HG02973 (cell line): ENCODE measurements at regions not wholly inside any gene's neighbourhood (a gene's known extent, or its start where the extent isn't known, plus 50 kb on each side); places are given as distances from the start of the nearest gene placed in this dataset.

ENCODE experiments used
- ATAC-seq: cut with Tn5 transposase; IDR thresholded peaks from one replicate; pipeline ENCODE4 v1.9.1; 2021; ENCODE audit warnings: moderate library complexity; ENCODE audit not compliant: unreplicated experiment

DNA sequence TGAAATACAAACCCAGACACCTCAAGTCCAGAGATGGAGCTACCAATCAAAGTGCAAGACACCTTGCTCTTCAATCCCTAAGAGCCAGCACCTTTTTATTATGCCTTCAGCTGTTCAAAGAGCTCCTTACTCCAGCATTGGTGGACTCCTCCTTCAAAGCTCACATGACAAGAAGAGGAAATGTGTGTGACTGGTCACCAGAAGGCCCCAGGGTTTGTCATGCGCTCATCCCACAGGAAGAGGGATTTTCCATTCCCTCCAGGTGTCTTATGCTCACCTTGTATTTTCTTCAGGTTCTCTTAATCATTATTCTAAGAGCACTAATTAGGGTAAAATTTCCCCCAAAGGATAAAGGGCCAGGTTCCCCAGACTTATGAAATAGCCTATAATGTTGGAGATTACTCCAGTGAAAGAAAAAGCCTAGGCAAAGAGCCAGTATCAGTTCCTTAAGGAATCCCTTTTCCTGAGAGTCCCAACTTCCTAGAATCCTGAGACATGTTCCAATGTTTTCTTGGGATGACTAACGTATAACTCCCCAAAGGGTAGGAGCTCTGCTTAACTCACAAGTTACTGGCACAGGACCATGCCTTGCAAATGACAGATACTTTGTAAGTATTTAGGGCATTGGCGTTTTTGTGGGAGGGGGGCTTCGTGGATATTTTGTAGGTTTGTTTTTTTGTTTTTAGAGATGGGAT is 56.9 kb upstream of the SOX9 start:
- ATAC-seq, result no peak

- no peak for ATAC-seq
Observed at GRCh38 chr17:72064606-72065193, 56.1 kb upstream of the SOX9 start.

DNA sequence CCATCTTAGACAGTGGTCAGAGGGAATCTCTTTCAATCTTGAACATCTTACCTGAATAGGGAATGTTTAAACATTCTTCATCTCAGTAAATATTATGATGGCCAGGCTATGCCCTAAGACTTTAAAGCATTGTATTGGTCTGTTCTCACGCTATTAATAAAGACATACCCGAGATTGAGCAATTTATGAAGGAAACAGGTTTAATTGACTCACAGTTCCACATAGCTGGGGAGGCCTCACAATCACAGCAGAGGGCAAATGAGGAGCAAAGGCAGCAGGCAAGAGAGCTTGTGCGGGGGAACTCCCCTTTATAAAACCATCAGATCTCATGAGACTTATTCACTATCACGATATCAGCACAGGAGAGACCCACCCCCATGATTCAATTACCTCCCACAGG is 55.3 kb upstream of the SOX9 start:
- ATAC-seq, result no peak

- ATAC-seq, result no peak
Observed at GRCh38 chr17:72068643-72069042, 52.2 kb upstream of the SOX9 start.

- ATAC-seq, result no peak
Observed at GRCh38 chr17:72069586-72070202, 51.1 kb upstream of the SOX9 start.
